T follicular helper cell (primary cell): ENCODE measurements at regions not wholly inside any gene's neighbourhood (a gene's known extent, or its start where the extent isn't known, plus 50 kb on each side); places are given as distances from the start of the nearest gene placed in this dataset.

ENCODE experiments used
- DNase-seq: peaks from one replicate; pipeline ENCODE4 v3.0.0-alpha.2; 2020; ENCODE audit warnings: low read depth

DNA sequence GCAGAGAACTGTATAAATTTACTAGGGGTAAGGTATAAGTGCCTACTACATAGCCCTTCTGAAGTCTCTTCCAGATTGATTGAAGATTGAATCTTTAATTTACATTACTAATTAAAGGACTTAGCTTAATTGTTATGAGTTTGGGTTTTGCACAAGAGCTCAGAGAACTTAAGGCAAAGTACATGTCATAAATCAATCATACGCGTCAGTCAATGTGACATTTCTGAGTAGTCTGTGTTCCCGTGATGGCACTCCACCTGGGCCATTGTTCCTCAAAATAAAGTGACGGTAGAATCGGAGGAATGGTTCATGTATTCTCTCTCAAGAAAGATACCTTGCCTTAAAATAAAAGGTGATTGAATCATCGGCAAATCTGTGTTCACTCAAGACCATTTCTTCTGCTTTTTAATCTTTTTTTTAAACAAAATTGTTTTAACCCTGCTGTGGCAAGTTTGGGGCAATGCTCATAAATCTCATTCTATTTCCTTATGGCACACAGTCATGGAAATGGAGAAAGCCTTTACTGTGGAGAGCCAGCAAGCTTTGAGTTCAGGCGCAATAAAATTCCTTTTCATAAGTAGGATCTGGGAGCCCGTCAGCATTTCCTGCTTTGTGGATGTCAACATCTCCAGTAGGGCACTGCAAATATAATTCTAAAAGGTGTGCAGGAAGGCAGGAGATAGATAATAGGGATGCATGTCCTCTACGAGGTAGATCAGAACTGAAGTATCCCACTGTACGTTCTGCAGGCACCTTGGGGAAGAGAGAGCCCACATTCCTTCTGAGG, 427.4 kb downstream of the GATA3 start:
- DNase-seq: no peak

DNA sequence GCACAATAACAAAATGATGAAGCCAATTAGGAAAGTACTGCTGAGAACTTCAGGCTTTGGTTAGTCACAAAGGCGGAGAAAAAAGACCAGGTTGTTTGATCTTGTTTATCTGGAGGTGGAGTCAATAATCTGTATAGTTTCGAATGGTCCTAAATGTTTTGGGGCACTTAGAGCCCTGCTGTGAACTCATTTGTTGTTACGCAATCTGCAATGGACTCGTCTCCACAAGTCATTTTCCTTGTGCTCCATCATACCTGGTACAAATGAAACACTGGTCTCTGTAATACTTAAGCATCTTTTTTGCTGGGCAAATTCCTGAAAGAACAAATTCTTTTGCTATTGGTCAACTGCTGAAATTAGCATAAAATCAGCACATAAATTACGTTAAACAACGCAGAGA, 430.5 kb downstream of the GATA3 start:
- no peak for DNase-seq

GRCh38 chr10:8487346-8487745, 432.9 kb downstream of the GATA3 start:
- no peak for DNase-seq

DNA sequence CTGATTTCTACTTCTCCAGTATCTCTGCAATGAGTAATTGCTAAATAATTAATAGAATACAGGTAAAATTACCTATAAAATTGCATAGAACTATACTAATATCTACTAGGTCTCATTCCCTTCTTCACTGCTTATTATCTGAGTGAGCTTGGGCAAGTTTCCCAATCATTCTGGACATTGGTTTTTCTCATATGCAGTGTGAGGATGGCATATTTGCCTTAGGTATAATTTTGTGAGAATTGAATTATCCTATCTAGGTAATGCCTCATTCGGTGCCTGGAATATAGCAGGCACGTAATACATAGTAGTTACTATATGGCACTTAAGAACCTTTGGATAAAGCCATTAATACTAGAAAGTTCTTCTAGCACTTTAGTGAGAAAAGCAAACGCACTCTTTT, 434.7 kb downstream of the GATA3 start:
- no peak for DNase-seq

- no peak for DNase-seq
Measured at GRCh38 chr10:8489823-8490222, 435.3 kb downstream of the GATA3 start.

- no peak for DNase-seq
Measured at GRCh38 chr10:8498290-8498689, 443.8 kb downstream of the GATA3 start.

DNA sequence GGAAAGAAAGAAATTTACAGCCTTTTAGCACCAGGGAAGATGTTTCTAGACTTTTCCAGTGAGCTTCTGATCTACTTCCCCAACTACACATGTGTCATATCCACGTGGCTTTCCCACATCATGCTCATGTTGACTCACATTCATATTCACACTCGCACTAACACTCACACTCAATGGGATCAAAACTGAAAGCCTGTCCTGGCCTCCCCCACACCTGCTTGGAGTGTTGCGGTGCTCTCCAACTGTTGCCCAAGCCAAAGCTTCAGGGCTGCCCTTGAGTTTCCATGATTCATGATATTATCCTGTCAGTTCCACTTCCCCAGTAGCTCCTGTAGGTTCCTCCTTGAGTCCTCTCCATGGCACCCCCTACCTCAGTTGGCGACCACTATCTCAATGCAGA, 444.4 kb downstream of the GATA3 start:
- DNase-seq: no peak

- DNase-seq: no peak
Measured at GRCh38 chr10:8499312-8499711, 444.8 kb downstream of the GATA3 start.

- no peak for DNase-seq
Measured at GRCh38 chr10:8499752-8500390, 445.4 kb downstream of the GATA3 start.

- DNase-seq: no peak
Measured at GRCh38 chr10:8502573-8502972, 448.1 kb downstream of the GATA3 start.

DNA sequence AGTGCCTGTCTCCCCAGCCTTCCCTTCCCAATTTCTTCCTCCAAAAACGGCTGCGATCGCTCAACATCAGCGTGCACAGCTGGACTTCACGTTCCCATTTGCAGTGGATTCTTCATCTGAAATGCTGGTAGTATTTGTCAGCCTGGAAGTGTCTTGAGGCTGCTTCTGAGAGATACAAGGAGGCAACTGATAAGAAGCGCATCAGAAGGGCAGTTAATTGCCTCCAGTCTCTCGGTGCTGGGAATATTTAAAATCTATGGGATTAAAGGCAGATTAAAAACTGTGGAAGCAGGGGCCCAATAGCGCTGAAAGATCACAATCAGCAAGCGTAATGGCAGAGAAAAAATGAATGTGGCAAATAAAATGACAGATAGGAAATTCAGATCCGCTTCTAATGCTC, 450.0 kb downstream of the GATA3 start:
- DNase-seq: no peak

- no peak for DNase-seq
Measured at GRCh38 chr10:8507156-8507555, 452.7 kb downstream of the GATA3 start.

GRCh38 chr10:8508882-8509281, 454.4 kb downstream of the GATA3 start:
- DNase-seq: no peak

- DNase-seq: no peak
Measured at GRCh38 chr10:8510471-8510870, 456.0 kb downstream of the GATA3 start.

GRCh38 chr10:8511026-8511425, 456.5 kb downstream of the GATA3 start:
- no peak for DNase-seq

DNA sequence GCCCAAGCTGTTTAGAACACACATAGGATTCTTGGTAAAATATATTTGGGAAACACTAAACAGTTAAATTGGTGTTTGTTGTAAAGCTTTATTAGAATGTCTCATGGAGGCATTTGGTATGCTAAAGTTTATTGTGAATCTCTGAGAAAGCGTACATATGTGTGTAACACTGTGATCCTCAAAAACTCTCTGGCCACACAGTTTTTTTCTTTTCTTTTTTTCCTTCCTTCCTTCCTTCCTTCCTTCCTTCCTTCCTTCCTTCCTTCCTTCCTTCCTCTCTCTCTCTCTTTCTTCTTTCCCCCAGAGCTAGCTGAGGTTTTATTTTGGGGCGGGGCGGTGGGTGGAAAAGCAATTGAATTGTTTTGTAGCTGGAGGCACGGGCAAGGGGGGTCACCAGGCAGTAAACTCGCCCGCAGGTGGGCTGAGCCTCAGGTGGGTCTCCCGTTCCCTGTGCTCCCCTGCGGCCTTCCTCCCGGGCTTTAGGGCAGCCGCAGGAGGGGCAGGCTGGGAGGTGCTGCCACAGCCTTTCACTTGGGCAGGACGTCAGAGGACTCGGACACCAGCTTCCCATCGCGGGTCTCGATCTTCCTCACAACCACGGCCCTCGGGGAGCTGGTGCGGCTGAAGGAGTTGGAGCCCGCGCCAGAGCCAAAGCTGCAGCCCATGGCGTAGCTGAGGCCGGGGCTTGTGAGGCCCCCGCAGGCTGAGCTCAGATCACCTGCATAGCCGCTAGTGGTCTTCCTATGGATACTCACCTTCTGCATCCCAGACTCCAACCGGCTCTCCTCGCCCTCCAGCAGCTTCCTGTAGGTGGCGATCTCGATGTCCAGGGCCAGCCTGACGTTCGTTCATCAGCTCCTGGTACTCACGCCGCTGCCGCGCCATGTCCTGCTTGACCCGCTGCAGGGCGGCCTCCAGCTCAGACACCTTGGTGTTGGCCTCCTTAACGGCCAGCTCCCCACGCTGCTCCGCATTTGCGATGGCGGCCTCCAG, 459.0 kb downstream of the GATA3 start:
- no peak for DNase-seq

DNA sequence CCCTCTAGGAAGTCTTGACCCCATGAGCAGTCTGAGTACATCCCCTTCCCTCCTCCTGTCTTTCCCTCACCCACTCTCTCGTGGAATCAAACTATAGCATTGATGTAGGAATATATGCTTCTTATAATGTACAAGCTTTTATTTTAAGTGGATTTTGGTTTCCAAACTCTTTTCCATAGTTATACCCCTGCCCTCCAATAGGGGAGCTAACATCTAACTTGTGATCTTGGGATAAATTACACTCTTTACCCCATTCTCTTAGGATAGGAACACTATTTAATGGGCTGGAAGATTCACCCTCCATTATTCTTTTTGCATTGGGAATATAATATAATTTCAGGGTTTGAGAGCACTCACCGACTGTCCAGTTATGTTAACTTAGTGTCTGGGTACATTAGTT, 465.9 kb downstream of the GATA3 start:
- DNase-seq: no peak

GRCh38 chr10:8527773-8528172, 473.3 kb downstream of the GATA3 start:
- DNase-seq: no peak

GRCh38 chr10:8531116-8531515, 476.6 kb downstream of the GATA3 start:
- no peak for DNase-seq

GRCh38 chr10:8532647-8533046, 478.2 kb downstream of the GATA3 start:
- DNase-seq: no peak

DNA sequence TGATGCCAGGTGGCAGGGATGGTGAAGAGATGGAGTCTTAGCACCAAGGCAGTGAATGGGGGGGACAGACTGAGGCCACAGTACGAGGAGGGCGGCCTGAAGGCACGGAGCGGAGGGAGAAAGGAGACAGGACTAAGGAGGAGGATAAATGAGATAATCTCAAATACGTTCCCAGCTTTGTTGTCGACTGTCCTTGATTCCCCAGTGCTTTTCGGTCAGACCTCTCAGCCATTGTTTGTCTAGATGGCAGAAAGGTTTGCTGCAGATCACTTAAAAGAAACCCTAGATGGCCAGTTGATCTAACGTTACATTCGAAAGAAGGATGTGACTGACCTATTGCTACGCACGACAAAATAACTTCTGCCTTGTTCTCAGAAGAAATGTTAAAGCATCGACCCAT, 479.0 kb downstream of the GATA3 start:
- DNase-seq: no peak

DNA sequence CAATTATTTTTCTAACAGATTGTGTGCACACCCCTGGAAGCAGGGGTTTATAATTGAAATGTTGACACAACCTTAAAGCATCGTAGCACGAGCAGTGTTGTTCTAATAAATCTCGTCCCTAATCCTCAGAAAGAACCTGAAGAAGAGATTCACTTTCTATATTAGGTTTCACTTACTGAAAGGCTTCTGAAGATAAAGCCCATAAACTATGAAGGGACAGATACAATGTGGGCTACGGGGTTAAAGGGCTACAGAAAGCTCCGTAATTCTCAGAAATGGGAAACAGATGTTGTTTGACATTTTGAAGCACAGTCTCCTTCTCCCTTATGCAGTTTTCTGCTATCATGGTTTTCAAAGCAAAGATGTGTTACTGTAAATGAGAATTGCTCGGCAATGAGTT, 479.6 kb downstream of the GATA3 start:
- no peak for DNase-seq

DNA sequence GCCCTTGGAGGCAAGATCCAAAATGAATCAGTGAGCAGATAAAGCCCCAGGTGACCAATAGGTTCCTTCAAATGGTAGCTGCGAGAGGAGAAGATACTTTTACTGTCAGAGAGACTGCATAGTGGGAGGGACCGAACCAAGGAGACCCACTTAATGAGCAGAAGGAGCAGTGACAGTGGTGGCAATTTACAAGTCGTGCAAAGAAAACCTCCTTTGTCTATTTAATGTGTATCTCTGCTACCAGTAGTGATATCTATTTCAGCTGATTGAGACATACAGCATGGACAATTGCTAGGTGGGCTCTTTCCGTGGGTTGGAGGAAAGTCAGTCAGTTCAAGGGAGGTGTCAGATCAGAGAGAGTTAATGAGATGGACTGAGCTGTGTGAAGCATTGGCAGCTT, 480.4 kb downstream of the GATA3 start:
- DNase-seq: no peak
